ENCODE measurements at regions not wholly inside any gene's neighbourhood (a gene's known extent, or its start where the extent isn't known, plus 50 kb on each side); places are given as distances from the start of the nearest gene placed in this dataset.

DNA sequence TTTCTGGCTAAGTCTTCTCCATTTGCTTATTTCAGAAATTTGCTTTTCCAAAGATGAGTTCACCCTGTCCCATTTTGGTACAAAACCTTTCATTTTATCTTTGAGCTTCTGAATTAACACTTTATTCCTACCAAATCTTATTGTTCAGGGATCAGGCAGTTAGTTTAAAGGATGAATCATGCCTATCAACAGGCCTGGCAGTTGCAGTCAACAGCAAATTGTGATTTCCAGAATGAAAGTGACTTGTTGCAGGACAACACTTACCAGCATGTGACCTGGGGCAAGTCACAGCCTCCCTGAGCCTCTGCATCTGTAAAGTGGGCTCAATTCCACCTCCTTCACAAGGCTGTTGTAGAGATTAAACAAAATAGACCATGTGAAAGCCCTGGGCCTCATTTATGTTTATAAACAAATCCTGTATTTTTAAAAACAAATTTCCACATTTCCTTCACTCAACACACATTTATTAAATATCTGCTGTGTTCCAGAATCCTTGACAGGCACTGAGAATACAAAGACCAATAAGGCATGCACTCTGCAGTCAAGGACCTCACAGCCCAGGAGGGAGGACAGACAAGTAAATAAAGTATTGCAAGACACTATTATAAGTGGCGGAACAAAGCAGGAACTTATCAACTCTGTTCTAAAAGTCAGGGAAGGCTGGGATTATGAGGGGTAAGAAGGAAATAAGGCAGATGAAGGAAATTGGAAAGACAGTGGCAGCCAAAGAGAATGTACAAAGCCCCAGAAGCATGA, 359.1 kb upstream of the IL12A start:
- ATAC-seq (replicated peaks; ENCODE audit: extremely low read depth, poor library complexity, severe bottlenecking) (no peak), DNase-seq (ENCODE audit: low spot score in 2 of 2) (no peak)
- Mint-ChIP-seq H3K9me3 (no peaks in the 10 kb centered on the region), H3K36me3 (ENCODE audit: insufficient read depth) (no peaks in the 10 kb centered on the region), H3K27me3 (no peaks in the 10 kb centered on the region), H3K4me1 (no peaks in the 10 kb centered on the region), H3K4me3 (no peak overlapping the region), H3K27ac (ENCODE audit: low read depth) (no peak overlapping the region)

- no peak for DNase-seq (ENCODE audit: low spot score in 2 of 2)
- Mint-ChIP-seq H3K27me3 (no peaks in the 10 kb centered on the region), H3K4me1 (no peaks in the 10 kb centered on the region), H3K9me3 (no peaks in the 10 kb centered on the region), H3K27ac (ENCODE audit: low read depth) (no peak overlapping the region), H3K4me3 (no peak overlapping the region), H3K36me3 (ENCODE audit: insufficient read depth) (no peaks in the 10 kb centered on the region)
- ATAC-seq (replicated peaks; ENCODE audit: extremely low read depth, poor library complexity, severe bottlenecking): no peak
These were observed 357.4 kb upstream of the IL12A start for GRCh38 chr3:159631226-159631625.

DNA sequence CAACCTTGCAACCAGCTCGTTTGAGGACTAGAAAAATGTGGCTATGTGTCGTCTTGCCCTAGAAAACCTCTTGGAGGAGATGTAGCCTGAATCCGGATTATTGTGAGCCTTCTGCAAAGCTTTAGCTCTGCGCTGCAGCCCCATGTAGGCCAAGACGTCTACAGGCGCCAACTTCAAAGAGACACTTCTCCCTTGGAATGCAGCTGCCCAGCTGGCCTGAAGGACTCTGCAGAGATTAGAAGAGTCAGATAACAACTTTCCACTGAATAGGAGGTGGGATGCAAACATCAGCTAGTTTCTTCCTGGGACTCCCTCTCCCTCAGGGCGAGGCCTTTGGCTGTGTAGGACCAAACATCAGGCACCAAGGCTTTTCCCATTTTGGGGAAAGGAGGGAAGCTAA, 356.5 kb upstream of the IL12A start:
- Mint-ChIP-seq H3K27ac (ENCODE audit: low read depth) (no peak overlapping the region), H3K9me3 (no peaks in the 10 kb centered on the region), H3K36me3 (ENCODE audit: insufficient read depth) (no peaks in the 10 kb centered on the region), H3K4me1 (no peaks in the 10 kb centered on the region), H3K4me3 (no peak overlapping the region), H3K27me3 (no peaks in the 10 kb centered on the region)
- DNase-seq (ENCODE audit: low spot score in 2 of 2): no peak
- ATAC-seq (replicated peaks; ENCODE audit: extremely low read depth, poor library complexity, severe bottlenecking): no peak

DNA sequence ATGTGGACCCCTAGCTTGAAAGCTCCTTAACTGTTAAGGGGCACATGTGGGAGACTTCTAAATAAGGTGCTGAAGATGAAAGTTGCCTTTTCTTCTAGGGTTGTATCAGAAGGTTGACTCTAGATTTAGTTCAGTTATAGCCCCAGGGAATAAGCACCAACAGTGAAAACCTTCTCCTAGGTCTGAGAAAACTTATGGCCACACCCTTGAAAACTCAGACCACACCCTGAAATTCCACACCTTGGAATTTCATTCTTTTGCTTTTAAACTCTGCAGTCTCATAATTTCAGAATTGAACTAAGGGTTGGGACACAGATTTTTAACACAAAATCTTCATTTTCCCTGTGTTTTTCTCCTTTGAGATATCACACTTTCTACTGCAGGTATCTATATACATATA, 355.8 kb upstream of the IL12A start:
- DNase-seq (ENCODE audit: low spot score in 2 of 2) (no peak), ATAC-seq (replicated peaks; ENCODE audit: extremely low read depth, poor library complexity, severe bottlenecking) (no peak)
- H3K9me3 Mint-ChIP-seq: no peaks in the 10 kb centered on the region
- H3K27ac Mint-ChIP-seq (ENCODE audit: low read depth): no peak overlapping the region
- no peaks in the 10 kb centered on the region for H3K4me1 Mint-ChIP-seq
- no peaks in the 10 kb centered on the region for H3K36me3 Mint-ChIP-seq (ENCODE audit: insufficient read depth)
- no peak overlapping the region for H3K4me3 Mint-ChIP-seq
- no peaks in the 10 kb centered on the region for H3K27me3 Mint-ChIP-seq

GRCh38 chr3:159634483-159634882, 354.2 kb upstream of the IL12A start:
- Mint-ChIP-seq H3K9me3 (no peaks in the 10 kb centered on the region), H3K36me3 (ENCODE audit: insufficient read depth) (no peaks in the 10 kb centered on the region), H3K4me1 (no peaks in the 10 kb centered on the region), H3K27me3 (no peaks in the 10 kb centered on the region), H3K27ac (ENCODE audit: low read depth) (no peak overlapping the region), H3K4me3 (no peak overlapping the region)
- ATAC-seq (replicated peaks; ENCODE audit: extremely low read depth, poor library complexity, severe bottlenecking) (no peak), DNase-seq (ENCODE audit: low spot score in 2 of 2) (no peak)

DNA sequence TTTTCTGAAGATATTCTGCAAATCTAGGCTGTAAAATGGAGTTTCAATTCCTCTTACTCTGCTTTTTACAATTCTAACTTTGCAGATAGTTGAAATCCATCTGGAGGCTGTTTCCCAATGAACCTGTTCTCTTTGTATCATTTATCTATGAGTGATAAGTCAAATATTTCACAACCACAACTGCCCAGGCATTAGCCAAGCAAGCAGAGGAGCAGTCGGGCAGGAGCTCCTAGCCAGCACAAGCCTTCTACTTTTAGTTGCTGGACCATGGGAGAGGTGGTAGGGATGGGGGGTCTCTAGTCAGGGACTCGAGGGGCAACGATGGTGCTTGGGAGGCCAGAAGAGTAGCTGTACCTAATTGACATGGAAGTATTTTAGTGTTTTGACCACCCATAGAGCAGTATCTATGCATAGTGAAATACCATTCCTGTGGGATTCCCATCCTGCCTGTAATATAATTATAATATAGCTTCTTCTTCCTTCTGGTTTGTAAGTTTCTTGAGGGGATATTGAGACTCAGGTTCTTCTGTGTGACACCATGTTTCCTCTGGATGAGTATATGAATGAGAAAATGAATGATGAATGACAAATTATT, 353.5 kb upstream of the IL12A start:
- H3K27me3 Mint-ChIP-seq: no peaks in the 10 kb centered on the region
- H3K4me3 Mint-ChIP-seq: no peak overlapping the region

DNA sequence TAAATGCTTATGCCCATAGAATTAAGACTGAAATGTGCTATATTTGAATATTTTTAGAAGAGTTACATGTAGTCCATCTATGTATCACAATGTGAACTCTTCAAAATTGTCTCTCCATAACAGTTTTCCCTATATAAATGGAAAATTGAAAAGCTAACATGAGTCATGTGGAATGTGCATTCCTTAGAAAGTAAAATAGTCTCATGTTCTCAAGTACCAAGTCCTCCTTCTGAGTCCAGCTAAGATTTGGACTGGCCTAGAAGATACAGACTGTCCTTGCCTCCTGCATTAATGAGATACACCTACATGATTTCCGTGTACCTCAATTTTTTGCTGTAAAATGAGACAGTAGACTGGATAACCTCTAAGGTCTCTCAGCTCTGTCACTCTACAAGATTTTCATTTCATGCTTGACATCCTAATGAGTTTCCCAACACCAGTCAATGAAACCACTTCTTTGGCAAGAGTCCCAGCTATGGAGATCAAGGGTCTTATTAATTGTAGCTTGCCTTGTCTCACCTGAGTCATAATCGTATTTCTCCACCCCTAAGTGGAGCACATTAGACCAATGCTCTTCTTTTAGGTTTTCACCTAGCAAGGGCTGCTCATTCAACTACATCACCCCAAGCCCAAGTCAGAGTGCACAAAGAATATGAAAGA, 350.6 kb upstream of the IL12A start:
- no peak for ATAC-seq (replicated peaks; ENCODE audit: extremely low read depth, poor library complexity, severe bottlenecking)
- H3K4me1 Mint-ChIP-seq: no peaks in the 10 kb centered on the region
- H3K36me3 Mint-ChIP-seq (ENCODE audit: insufficient read depth): no peaks in the 10 kb centered on the region
- no peak for DNase-seq (ENCODE audit: low spot score in 2 of 2)
- H3K27ac Mint-ChIP-seq (ENCODE audit: low read depth): no peak overlapping the region
- H3K9me3 Mint-ChIP-seq: peaks cover 6% of the 10 kb centered on the region
- H3K4me3 Mint-ChIP-seq: no peak overlapping the region
- no peaks in the 10 kb centered on the region for H3K27me3 Mint-ChIP-seq

More for the DNA sequence above, 353.5 kb upstream of the IL12A start:
- ATAC-seq (replicated peaks; ENCODE audit: extremely low read depth, poor library complexity, severe bottlenecking) (no peak), DNase-seq (ENCODE audit: low spot score in 2 of 2) (no peak)
- no peaks in the 10 kb centered on the region for H3K4me1 Mint-ChIP-seq
- no peaks in the 10 kb centered on the region for H3K36me3 Mint-ChIP-seq (ENCODE audit: insufficient read depth)
- no peak overlapping the region for H3K27ac Mint-ChIP-seq (ENCODE audit: low read depth)
- H3K9me3 Mint-ChIP-seq: no peaks in the 10 kb centered on the region

DNA sequence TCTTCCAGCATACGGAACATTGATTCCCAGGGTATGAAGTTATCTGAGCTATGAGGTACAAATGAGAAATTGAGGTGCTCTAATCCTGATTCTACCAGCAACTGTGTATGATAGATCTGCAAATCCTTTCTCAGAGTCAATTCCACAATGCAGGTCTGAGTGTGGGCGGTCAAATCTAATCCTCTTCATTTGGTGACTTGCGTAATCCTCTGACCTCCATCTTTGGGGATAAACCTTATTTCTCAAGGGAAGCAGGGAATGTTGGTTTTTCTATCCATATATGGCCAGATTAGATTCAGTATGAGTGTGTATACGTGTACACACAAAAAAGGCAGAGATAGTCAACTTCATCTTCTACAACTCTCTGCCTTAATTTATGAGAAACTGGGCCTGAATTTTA, 348.4 kb upstream of the IL12A start:
- no peaks in the 10 kb centered on the region for H3K36me3 Mint-ChIP-seq (ENCODE audit: insufficient read depth)
- DNase-seq (ENCODE audit: low spot score in 2 of 2) (no peak), ATAC-seq (replicated peaks; ENCODE audit: extremely low read depth, poor library complexity, severe bottlenecking) (no peak)
- H3K9me3 Mint-ChIP-seq: peaks cover 6% of the 10 kb centered on the region
- H3K27ac Mint-ChIP-seq (ENCODE audit: low read depth): no peak overlapping the region
- H3K4me1 Mint-ChIP-seq: no peaks in the 10 kb centered on the region
- H3K4me3 Mint-ChIP-seq: no peak overlapping the region
- no peaks in the 10 kb centered on the region for H3K27me3 Mint-ChIP-seq

GRCh38 chr3:159643406-159643805, 345.2 kb upstream of the IL12A start:
- DNase-seq (ENCODE audit: low spot score in 2 of 2): no peak
- no peak overlapping the region for H3K4me3 Mint-ChIP-seq
- no peak for ATAC-seq (replicated peaks; ENCODE audit: extremely low read depth, poor library complexity, severe bottlenecking)
- no peaks in the 10 kb centered on the region for H3K27me3 Mint-ChIP-seq
- H3K36me3 Mint-ChIP-seq (ENCODE audit: insufficient read depth): no peaks in the 10 kb centered on the region
- no peaks in the 10 kb centered on the region for H3K4me1 Mint-ChIP-seq
- H3K27ac Mint-ChIP-seq (ENCODE audit: low read depth): no peak overlapping the region
- peaks cover 12% of the 10 kb centered on the region for H3K9me3 Mint-ChIP-seq

- H3K9me3 Mint-ChIP-seq: peaks cover 12% of the 10 kb centered on the region
- H3K27me3 Mint-ChIP-seq: no peaks in the 10 kb centered on the region
- H3K27ac Mint-ChIP-seq (ENCODE audit: low read depth): no peak overlapping the region
- no peaks in the 10 kb centered on the region for H3K4me1 Mint-ChIP-seq
- ATAC-seq (replicated peaks; ENCODE audit: extremely low read depth, poor library complexity, severe bottlenecking) (no peak), DNase-seq (ENCODE audit: low spot score in 2 of 2) (no peak)
- H3K36me3 Mint-ChIP-seq (ENCODE audit: insufficient read depth): no peaks in the 10 kb centered on the region
- no peak overlapping the region for H3K4me3 Mint-ChIP-seq
These were observed 342.8 kb upstream of the IL12A start for GRCh38 chr3:159645874-159646273.

DNA sequence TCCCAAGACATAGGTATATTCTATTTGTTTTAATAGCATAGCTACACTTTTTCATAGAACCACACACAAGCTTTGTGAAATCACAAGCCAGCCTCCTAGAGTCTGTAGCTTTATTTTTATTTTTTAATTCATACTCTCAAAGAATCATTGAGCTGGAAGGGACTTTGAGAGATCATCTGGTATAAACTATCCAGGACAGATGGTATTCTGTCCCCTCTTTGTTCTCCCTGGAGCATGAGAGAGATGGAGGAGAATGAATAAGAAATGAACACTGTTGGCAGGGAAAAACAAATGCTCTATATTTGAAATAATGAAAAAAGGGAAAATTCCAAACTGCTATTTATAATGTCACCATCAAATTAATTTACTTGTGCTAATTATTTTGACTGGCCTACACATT, 338.7 kb upstream of the IL12A start:
- peaks cover 6% of the 10 kb centered on the region for H3K9me3 Mint-ChIP-seq
- H3K4me3 Mint-ChIP-seq: no peak overlapping the region
- no peaks in the 10 kb centered on the region for H3K36me3 Mint-ChIP-seq (ENCODE audit: insufficient read depth)
- DNase-seq (ENCODE audit: low spot score in 2 of 2) (no peak), ATAC-seq (replicated peaks; ENCODE audit: extremely low read depth, poor library complexity, severe bottlenecking) (no peak)
- H3K27ac Mint-ChIP-seq (ENCODE audit: low read depth): no peak overlapping the region
- no peaks in the 10 kb centered on the region for H3K4me1 Mint-ChIP-seq
- no peaks in the 10 kb centered on the region for H3K27me3 Mint-ChIP-seq

DNA sequence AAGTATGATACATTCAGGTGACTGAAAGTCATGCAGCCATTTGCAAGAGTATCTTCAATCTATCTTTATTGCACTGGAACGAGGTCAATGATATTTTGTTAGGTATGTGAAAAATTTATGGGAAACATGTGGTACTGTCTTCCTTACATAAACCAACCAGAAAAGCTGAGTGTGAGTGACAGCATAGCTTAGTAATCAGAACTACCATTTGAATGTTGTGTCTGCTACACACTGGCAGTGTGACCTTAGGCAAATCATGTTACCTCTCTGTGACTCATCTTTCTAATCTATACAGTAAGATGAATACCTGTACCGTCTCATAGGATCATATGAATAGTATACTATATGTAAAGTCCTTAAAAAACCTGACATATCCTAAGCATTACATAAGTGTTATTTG, 337.9 kb upstream of the IL12A start:
- H3K4me3 Mint-ChIP-seq: no peak overlapping the region
- DNase-seq (ENCODE audit: low spot score in 2 of 2): no peak
- no peaks in the 10 kb centered on the region for H3K36me3 Mint-ChIP-seq (ENCODE audit: insufficient read depth)
- peaks cover 6% of the 10 kb centered on the region for H3K9me3 Mint-ChIP-seq
- H3K27ac Mint-ChIP-seq (ENCODE audit: low read depth): no peak overlapping the region
- no peak for ATAC-seq (replicated peaks; ENCODE audit: extremely low read depth, poor library complexity, severe bottlenecking)
- H3K27me3 Mint-ChIP-seq: no peaks in the 10 kb centered on the region
- H3K4me1 Mint-ChIP-seq: no peaks in the 10 kb centered on the region

DNA sequence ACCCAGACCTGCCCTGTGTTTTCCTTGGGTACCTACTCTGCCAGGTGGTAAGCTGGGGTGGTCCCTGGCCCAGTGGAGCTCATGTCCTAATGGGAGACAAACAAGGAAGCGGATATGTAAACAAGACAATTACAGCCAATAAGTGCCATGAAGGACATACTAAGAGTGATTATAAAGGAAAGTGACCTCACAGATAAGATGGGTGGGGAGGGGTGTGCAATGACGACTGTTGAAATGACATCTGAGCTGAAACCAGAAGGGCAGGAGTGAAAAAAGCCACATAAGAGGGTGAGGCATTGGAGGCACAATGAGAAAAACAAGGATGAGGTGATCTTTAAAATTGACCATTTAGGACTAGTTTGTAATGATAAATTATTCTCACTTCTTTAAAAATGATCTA, 336.2 kb upstream of the IL12A start:
- Mint-ChIP-seq H3K4me1 (no peaks in the 10 kb centered on the region), H3K9me3 (no peaks in the 10 kb centered on the region), H3K36me3 (ENCODE audit: insufficient read depth) (no peaks in the 10 kb centered on the region), H3K27ac (ENCODE audit: low read depth) (no peak overlapping the region), H3K27me3 (no peaks in the 10 kb centered on the region), H3K4me3 (no peak overlapping the region)
- DNase-seq (ENCODE audit: low spot score in 2 of 2) (no peak), ATAC-seq (replicated peaks; ENCODE audit: extremely low read depth, poor library complexity, severe bottlenecking) (no peak)

All from central memory CD8-positive, alpha-beta T cell (primary cell).